Cardiac fibroblast (primary cell): ENCODE measurements at regions not wholly inside any gene's neighbourhood (a gene's known extent, or its start where the extent isn't known, plus 50 kb on each side); places are given as distances from the start of the nearest gene placed in this dataset.

Experiments used
- DNase-seq, 2 donors: peaks; one replicate each; pipeline versions ENCODE4 v3.0.0 to v3.0.0-alpha.2; 2010; ENCODE audit warnings: low read depth in 2 of 2
- H3K4me3 ChIP-seq, 2 donors: replicated peaks in 1 of 2; 1 replicate in 1 of 2; 2 replicates in 1 of 2; pipeline ENCODE4 v1.5.1; 2011; ENCODE audit warnings: low read depth in 2 of 2, low read length in 2 of 2, mild to moderate bottlenecking in 2 of 2, moderate library complexity in 1 of 2
- TF ChIP-seq, protein P1 (sequence below): IDR thresholded peaks from one replicate; pipeline ENCODE4 v1.5.1; 2011; ENCODE audit warnings: low read depth, mild to moderate bottlenecking, low read length, inconsistent platforms

DNA sequence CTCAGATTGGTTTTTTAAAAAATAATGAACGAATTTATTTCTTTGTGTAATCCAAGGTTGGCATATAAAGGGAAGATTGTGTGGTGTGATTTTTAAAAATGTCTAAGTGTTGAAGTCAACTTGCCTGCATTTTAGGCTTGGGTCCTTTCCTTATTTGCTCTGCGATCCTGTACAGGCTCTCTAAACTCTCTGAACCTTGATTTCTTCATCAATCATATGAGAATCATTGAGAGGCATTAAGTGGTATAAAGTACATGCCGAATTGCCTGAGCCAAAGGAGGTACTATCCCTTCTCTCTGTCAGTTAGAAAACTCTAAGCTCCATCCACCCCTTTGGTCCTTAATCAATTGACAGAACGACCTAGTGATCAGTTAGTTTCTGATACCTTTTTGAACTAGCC lies 440.4 kb upstream of the MEX3C start:
- no peak overlapping the region for H3K4me3 ChIP-seq
- no peak for DNase-seq
- TF ChIP-seq, protein P1, sequence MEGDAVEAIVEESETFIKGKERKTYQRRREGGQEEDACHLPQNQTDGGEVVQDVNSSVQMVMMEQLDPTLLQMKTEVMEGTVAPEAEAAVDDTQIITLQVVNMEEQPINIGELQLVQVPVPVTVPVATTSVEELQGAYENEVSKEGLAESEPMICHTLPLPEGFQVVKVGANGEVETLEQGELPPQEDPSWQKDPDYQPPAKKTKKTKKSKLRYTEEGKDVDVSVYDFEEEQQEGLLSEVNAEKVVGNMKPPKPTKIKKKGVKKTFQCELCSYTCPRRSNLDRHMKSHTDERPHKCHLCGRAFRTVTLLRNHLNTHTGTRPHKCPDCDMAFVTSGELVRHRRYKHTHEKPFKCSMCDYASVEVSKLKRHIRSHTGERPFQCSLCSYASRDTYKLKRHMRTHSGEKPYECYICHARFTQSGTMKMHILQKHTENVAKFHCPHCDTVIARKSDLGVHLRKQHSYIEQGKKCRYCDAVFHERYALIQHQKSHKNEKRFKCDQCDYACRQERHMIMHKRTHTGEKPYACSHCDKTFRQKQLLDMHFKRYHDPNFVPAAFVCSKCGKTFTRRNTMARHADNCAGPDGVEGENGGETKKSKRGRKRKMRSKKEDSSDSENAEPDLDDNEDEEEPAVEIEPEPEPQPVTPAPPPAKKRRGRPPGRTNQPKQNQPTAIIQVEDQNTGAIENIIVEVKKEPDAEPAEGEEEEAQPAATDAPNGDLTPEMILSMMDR, result no peak

DNA sequence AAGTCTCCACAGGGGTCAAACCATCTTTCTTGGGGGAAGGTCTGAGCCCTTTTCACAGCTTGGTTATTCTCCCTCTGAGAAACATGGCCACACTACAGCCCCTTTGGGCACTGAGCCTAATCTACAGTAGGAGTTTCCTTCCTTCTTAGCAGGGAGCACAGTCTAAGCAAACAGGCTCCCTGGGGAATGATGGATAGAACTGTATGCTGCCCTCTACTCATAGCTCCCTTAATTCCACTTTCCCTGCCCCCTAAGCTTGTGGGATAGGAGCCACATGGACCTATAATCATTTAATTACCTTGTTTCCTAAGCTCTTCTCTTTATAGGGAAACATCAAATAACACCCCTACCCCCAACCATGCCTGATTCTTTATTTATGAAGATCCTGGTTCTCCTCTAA lies 442.1 kb upstream of the MEX3C start:
- H3K4me3 ChIP-seq, result no peak overlapping the region
- TF ChIP-seq, protein P1, result no peak
- DNase-seq, result no peak

DNA sequence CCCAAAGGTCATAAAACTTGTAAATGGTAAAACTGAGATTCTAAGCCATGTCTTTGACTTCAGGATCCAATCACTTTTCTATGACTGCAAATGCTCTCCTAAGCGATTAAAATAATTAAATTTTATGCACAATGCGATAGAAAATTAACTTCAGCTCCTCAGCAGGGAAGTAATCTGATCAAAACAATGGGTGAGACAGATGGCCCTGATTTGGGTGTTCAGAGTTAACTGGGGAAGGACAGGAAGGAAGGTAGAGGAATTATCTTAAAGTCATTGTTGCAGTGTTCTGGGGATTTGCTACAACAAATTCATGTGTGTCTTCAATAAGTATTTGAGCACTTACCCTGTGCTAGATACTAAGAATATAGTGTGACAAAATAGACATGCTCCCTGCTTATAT lies 446.0 kb upstream of the MEX3C start:
- TF ChIP-seq, protein P1, result no peak
- no peak overlapping the region for H3K4me3 ChIP-seq
- DNase-seq, result no peak

DNA sequence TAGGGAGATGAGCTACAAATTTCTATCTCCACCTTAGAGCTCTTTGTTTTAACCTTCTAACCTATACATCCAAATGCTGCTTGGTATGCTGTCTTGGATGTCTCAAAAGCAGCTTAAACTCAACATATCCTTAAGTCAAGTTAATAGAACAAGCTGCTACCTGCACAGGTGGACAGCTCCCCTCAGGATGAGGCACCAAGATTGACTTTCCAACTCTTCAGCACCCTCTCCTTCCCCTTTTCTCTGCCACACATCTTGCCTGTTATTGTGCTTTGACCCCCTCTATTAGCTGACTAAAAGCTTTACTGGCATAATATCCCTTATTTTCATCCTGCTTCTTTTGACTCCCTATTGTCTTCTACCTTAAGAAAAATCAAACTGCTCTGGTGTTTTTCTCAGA lies 448.1 kb upstream of the MEX3C start:
- TF ChIP-seq, protein P1, result no peak
- no peak for DNase-seq

DNA sequence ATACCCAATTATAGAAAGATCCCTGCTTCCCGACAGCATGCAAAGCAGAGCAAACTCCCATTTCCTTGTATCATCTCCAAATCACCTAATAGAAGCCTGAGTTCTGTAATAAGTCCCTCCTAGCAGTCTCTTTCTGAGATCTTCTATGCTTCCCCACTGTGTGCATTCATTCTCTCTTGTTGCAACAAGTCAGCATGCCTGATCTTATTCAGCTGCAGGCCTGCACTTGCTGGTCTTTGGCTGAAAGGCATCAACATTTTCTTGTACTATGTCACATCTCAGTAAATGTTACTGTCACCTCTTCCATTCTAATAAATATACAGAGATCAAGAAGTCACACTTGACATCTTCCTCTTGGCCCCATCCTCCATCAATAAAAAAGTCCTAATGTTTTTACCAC lies 449.9 kb upstream of the MEX3C start:
- no peak for DNase-seq
- TF ChIP-seq, protein P1, result no peak
- H3K4me3 ChIP-seq, result no peak overlapping the region

More for the DNA sequence above, 448.1 kb upstream of the MEX3C start:
- H3K4me3 ChIP-seq, result no peak overlapping the region

DNA sequence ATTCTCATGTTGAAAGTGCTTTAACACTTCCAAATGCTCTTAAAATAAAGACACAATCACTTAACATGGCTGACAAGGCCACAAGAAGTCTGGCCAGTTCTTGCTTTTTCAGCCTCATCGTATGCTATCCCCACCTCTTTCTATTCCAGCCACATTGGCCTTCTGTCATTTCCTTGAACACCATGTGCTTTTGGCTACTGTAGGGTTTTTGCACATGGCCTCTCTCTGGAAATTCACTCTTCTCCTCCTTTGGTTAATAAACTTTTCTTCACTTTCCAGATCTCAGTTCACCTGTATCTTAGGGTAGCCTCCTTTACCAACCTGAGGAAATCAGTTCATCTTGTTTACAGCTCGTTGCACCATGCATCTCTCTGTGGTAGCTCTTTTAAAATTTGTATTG lies 450.5 kb upstream of the MEX3C start:
- no peak overlapping the region for H3K4me3 ChIP-seq
- TF ChIP-seq, protein P1, result no peak
- DNase-seq, result no peak

DNA sequence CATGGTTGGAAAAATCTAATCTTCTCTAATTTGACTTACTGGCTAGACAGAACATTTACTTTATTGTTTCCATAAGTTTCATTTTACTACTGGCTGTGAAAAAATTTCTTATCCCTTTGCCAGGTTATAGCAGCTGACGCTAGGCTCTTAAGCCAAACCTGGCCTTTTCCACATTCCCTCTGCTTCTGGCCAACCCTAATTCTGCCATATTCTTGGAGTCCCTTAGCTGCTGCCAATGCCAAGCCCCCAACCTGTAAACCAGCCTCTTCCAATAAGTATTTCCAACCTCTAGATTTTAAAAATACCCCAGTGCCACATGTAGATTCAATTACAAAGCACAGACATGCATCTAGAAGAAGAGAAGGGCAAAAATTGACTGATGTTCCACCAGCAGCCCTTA lies 452.3 kb upstream of the MEX3C start:
- TF ChIP-seq, protein P1, result no peak
- H3K4me3 ChIP-seq, result no peak overlapping the region
- DNase-seq, result no peak
